ENCODE measurements at regions not wholly inside any gene's neighbourhood (a gene's known extent, or its start where the extent isn't known, plus 50 kb on each side); places are given as distances from the start of the nearest gene placed in this dataset.

DNA sequence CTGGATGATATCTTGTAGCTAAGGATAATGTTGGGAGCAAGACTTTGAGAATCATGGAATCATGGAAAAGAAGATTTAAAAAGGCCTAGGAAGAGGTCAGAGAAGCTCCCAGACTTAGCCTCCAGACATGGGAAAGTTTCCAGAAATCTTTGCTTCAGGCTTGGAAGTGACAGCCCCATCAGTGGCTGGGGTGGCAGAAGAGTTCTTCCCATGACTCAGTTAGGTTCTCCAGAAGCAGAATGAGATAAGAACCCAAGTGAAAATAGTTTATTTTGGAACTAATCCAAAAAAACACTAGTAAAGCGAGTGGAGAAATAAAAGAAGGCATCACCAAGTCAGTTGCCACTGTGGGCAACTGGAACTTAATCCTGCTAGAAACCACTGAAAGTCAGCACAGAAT lies 506.9 kb downstream of the MID1IP1 start:
- dilution Hi-C loops (cut with HindIII; ENCODE audit: low sequenced_read_pairs, unreplicated experiment) (no loop called here), intact Hi-C loops (cut with micrococcal nuclease) (no loop called here), in situ Hi-C loops (cut with MboI; ENCODE audit: low sequenced_read_pairs) (no loop called here)
- Histone ChIP-seq H4K8ac (ENCODE audit: low read depth in 2 of 2, low read length in 2 of 2) (no peak overlapping the region), H3K4me2 (ENCODE audit: low read depth, low read length) (no peak overlapping the region), H3K4me3 (ENCODE audit: insufficient read depth, low read depth, low read length) (no peak overlapping the region), H2AK5ac (ENCODE audit: low read depth, low read length) (no peak overlapping the region), H3K27ac (ENCODE audit: insufficient read depth, low read length) (no peak overlapping the region), H3K9me1 (ENCODE audit: insufficient read depth, low read length) (no peaks in the 10 kb centered on the region), H2AFZ (replicated peaks; ENCODE audit: low read length, poor library complexity) (no peak overlapping the region), H3K18ac (ENCODE audit: low read depth, low read length) (no peak overlapping the region), H3K4me1 (ENCODE audit: control insufficient read depth, insufficient read depth, low read length) (no peaks in the 10 kb centered on the region), H4K5ac (ENCODE audit: low read depth, low read length) (no peak overlapping the region), H3K36me3 (ENCODE audit: control insufficient read depth, insufficient read depth, low read length) (no peaks in the 10 kb centered on the region), H2BK20ac (ENCODE audit: low read depth, low read length) (no peak overlapping the region), H2BK15ac (ENCODE audit: low read depth, low read length) (no peak overlapping the region), H3K14ac (replicated peaks; ENCODE audit: low read depth, low read length) (no peak overlapping the region), H2BK120ac (ENCODE audit: low read depth, low read length) (no peak overlapping the region), H2AK9ac (replicated peaks; ENCODE audit: low read depth, low read length, poor library complexity) (no peak overlapping the region), H4K20me1 (ENCODE audit: insufficient read depth, low read length) (no peaks in the 10 kb centered on the region), H3K9ac (ENCODE audit: low read depth, low read length) (no peak overlapping the region), H3K27me3 (ENCODE audit: control insufficient read depth, insufficient read depth, low read length) (peaks cover 7% of the 10 kb centered on the region), H3K56ac (ENCODE audit: extremely low read depth, insufficient read depth, low read length) (no peak overlapping the region), H4K91ac (ENCODE audit: insufficient read depth, low read depth, low read length) (no peak overlapping the region), H3K4ac (ENCODE audit: low read depth, low read length) (no peak overlapping the region), H2BK5ac (ENCODE audit: low read depth, low read length, poor library complexity, severe bottlenecking) (no peak overlapping the region), H3K23ac (ENCODE audit: low read depth, low read length) (no peak overlapping the region), H3K79me1 (ENCODE audit: low read depth in 1 of 2, low read length in 2 of 2) (no peaks in the 10 kb centered on the region), H3K9me3 (ENCODE audit: control insufficient read depth, insufficient read depth, low read length) (peaks cover 3% of the 10 kb centered on the region; the same call in 1 of the 2 replicates)
- WGBS, 2 experiments (ENCODE audit: extremely low coverage in 2 of 2, insufficient read length in 1 of 2), result no CpG with 5 or more reads among the region's 1 CpG
- TF ChIP-seq, protein P1, sequence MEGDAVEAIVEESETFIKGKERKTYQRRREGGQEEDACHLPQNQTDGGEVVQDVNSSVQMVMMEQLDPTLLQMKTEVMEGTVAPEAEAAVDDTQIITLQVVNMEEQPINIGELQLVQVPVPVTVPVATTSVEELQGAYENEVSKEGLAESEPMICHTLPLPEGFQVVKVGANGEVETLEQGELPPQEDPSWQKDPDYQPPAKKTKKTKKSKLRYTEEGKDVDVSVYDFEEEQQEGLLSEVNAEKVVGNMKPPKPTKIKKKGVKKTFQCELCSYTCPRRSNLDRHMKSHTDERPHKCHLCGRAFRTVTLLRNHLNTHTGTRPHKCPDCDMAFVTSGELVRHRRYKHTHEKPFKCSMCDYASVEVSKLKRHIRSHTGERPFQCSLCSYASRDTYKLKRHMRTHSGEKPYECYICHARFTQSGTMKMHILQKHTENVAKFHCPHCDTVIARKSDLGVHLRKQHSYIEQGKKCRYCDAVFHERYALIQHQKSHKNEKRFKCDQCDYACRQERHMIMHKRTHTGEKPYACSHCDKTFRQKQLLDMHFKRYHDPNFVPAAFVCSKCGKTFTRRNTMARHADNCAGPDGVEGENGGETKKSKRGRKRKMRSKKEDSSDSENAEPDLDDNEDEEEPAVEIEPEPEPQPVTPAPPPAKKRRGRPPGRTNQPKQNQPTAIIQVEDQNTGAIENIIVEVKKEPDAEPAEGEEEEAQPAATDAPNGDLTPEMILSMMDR (conservative IDR thresholded peaks at IDR 0.05; ENCODE audit: low read depth, low read length), result no peak
- TF ChIP-seq CEBPB (IDR thresholded peaks at IDR 0.05; ENCODE audit: low read depth, low read length) (no peak), MXI1 (IDR thresholded peaks at IDR 0.05; ENCODE audit: borderline replicate concordance, low read depth, low read length) (no peak), FOS (IDR thresholded peaks at IDR 0.05; ENCODE audit: low read depth, low read length) (no peak), RAD21 (IDR thresholded peaks at IDR 0.05; ENCODE audit: low read length) (no peak), MAFK (IDR thresholded peaks at IDR 0.05; ENCODE audit: low read depth, low read length) (no peak), RFX5 (IDR thresholded peaks at IDR 0.05; ENCODE audit: low read depth, low read length) (no peak)
- TF ChIP-seq, protein P2, sequence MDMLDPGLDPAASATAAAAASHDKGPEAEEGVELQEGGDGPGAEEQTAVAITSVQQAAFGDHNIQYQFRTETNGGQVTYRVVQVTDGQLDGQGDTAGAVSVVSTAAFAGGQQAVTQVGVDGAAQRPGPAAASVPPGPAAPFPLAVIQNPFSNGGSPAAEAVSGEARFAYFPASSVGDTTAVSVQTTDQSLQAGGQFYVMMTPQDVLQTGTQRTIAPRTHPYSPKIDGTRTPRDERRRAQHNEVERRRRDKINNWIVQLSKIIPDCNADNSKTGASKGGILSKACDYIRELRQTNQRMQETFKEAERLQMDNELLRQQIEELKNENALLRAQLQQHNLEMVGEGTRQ (IDR thresholded peaks at IDR 0.05; ENCODE audit: low read depth, low read length), result no peak
- CTCF ChIA-PET, result no interaction called here
- no TSS peak for BruUV-seq (replicated peaks)
- no peak for ATAC-seq (ENCODE audit: low read depth)
- DNase-seq, result no peak
- POLR2A ChIA-PET (ENCODE audit: unreplicated experiment), result no interaction called here

Data from IMR-90 (cell line).